ENCODE measurements at regions not wholly inside any gene's neighbourhood (a gene's known extent, or its start where the extent isn't known, plus 50 kb on each side); places are given as distances from the start of the nearest gene placed in this dataset.

- DNase-seq = no peak
Observed at GRCh38 chr2:220980966-220981675, 591.0 kb downstream of the EPHA4 start.

GRCh38 chr2:220981926-220982325 is 590.2 kb downstream of the EPHA4 start:
- DNase-seq = no peak

- no peak for DNase-seq
Observed at GRCh38 chr2:220985561-220985960, 586.5 kb downstream of the EPHA4 start.

- no peak for DNase-seq
Observed at GRCh38 chr2:220987839-220988238, 584.3 kb downstream of the EPHA4 start.

GRCh38 chr2:220991972-220992371 is 580.1 kb downstream of the EPHA4 start:
- no peak for DNase-seq

- DNase-seq = no peak
Observed at GRCh38 chr2:220994846-220995245, 577.3 kb downstream of the EPHA4 start.

- no peak for DNase-seq
Observed at GRCh38 chr2:220995581-220995980, 576.5 kb downstream of the EPHA4 start.

- no peak for DNase-seq
Observed at GRCh38 chr2:220998156-220998555, 573.9 kb downstream of the EPHA4 start.

- DNase-seq = no peak
Observed at GRCh38 chr2:220999356-220999755, 572.7 kb downstream of the EPHA4 start.

- DNase-seq = peak; percentile 75
Observed at GRCh38 chr2:221001381-221001801, 570.7 kb downstream of the EPHA4 start.

- DNase-seq = no peak
Observed at GRCh38 chr2:221002101-221002685, 569.9 kb downstream of the EPHA4 start.

GRCh38 chr2:221005338-221005737 is 566.8 kb downstream of the EPHA4 start:
- peak; percentile 52 for DNase-seq

- no peak for DNase-seq
Observed at GRCh38 chr2:221006084-221006483, 566.0 kb downstream of the EPHA4 start.

- no peak for DNase-seq
Observed at GRCh38 chr2:221016551-221016950, 555.6 kb downstream of the EPHA4 start.

GRCh38 chr2:221018262-221018661 is 553.8 kb downstream of the EPHA4 start:
- no peak for DNase-seq

GRCh38 chr2:221019668-221020067 is 552.4 kb downstream of the EPHA4 start:
- no peak for DNase-seq

- no peak for DNase-seq
Observed at GRCh38 chr2:221022554-221022953, 549.5 kb downstream of the EPHA4 start.

- no peak for DNase-seq
Observed at GRCh38 chr2:221025398-221025797, 546.7 kb downstream of the EPHA4 start.

GRCh38 chr2:221034026-221034701 is 537.9 kb downstream of the EPHA4 start:
- no peak for DNase-seq

- DNase-seq = no peak
Observed at GRCh38 chr2:221034973-221035372, 537.1 kb downstream of the EPHA4 start.

GRCh38 chr2:221042926-221043325 is 529.2 kb downstream of the EPHA4 start:
- DNase-seq = no peak

GRCh38 chr2:221044781-221045180 is 527.3 kb downstream of the EPHA4 start:
- DNase-seq = no peak

Measured in renal pelvis (tissue), 1 donor.